ENCODE measurements at regions not wholly inside any gene's neighbourhood (a gene's known extent, or its start where the extent isn't known, plus 50 kb on each side); places are given as distances from the start of the nearest gene placed in this dataset.

DNA sequence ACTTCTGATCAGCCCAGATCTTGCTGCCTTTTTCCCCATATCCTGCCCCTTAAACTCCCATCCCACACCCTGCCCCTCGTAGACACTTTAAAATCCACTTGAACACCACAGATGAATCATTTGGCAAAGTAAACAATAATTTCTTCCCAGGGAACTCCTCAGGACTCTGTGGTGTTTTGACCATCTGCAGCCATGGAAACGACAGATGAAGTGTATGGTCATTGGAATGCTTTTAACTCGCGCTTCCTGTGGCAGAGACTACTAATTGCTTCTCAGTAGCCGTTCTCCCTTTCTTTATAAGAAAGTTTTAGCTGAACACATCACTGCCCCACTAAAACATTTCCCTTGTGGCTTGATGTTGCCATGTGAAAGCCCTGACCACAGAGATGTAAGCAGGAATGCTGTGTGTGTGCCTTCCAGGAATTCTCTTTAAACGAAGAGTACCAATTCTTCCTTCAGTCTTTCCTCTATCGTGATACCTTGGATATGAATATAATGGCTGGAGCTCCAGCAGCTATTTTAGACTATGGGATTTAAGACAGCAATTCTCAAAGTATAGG is 92.7 kb upstream of the PARD3B start:
- 5% methylated on average over 7 of the region's 7 CpGs for WGBS (ENCODE audit: missing lambda C conversion rate)
- FAIRE-seq: no peak
- Histone ChIP-seq H3K4me3 (no peak overlapping the region), H3K27ac (peak overlapping the region; percentile 39 to 59; a peak in 5 of 6 replicates), H3K4me2 (peak overlapping the region; percentile 83), H3K9me3 (no peaks in the 10 kb centered on the region), H3K4me1 (peaks cover 27% of the 10 kb centered on the region)
- POLR2A ChIA-PET: no interaction called here
- peak; percentile 58 to 87 for DNase-seq (ENCODE audit: low read depth in 1 of 2, low spot score in 1 of 2)
- CTCF ChIA-PET: no interaction called here
- TF ChIP-seq FOSL2 (IDR thresholded peaks at IDR 0.05) (no peak; the same call in 1 of the 2 replicates), FOSL2 (CRISPR knock-in tag; IDR thresholded peaks at IDR 0.05) (peak; percentile 79), HOXB13 (CRISPR knock-in tag; IDR thresholded peaks at IDR 0.05; ENCODE audit: low read depth) (no peak)
- peak; percentile 95 to 97 for ATAC-seq

- peak; percentile 6 to 51 for DNase-seq (ENCODE audit: low read depth in 1 of 2, low spot score in 1 of 2)
- CTCF ChIA-PET: no interaction called here
- Histone ChIP-seq H3K4me1 (peaks cover 27% of the 10 kb centered on the region), H3K27ac (peak overlapping the region in 1 of 2 experiments; percentile 34; a peak in 3 of 6 replicates), H3K4me2 (peak overlapping the region; percentile 39), H3K9me3 (no peaks in the 10 kb centered on the region), H3K4me3 (no peak overlapping the region)
- WGBS (ENCODE audit: missing lambda C conversion rate): 33% methylated on average over 7 of the region's 7 CpGs
- peak; percentile 19 to 40; a peak in 3 of 6 replicates for ATAC-seq
- POLR2A ChIA-PET: no interaction called here
- FAIRE-seq: no peak
- TF ChIP-seq NPAS2 (CRISPR knock-in tag; IDR thresholded peaks at IDR 0.05; ENCODE audit: borderline replicate concordance): no peak
- no peak for TF ChIP-seq MYC (IDR thresholded peaks at IDR 0.05; ENCODE audit: borderline replicate concordance, low read length)
- no peak for TF ChIP-seq KDM1A (IDR thresholded peaks at IDR 0.05; ENCODE audit: low read depth)
- no peak for TF ChIP-seq FOSL2 (IDR thresholded peaks at IDR 0.05)
- no peak for TF ChIP-seq FOSL2 (CRISPR knock-in tag; IDR thresholded peaks at IDR 0.05)
- TF ChIP-seq CEBPB (IDR thresholded peaks at IDR 0.05): no peak
- no peak for TF ChIP-seq TFCP2L1 (CRISPR knock-in tag; IDR thresholded peaks at IDR 0.05)
- TF ChIP-seq USF2 (IDR thresholded peaks at IDR 0.05): no peak
- no peak for TF ChIP-seq EP300 (IDR thresholded peaks at IDR 0.05)
- TF ChIP-seq NR3C1 (IDR thresholded peaks at IDR 0.05): no peak
- no peak for TF ChIP-seq ESRRA (IDR thresholded peaks at IDR 0.05; ENCODE audit: borderline replicate concordance, low read length)
- TF ChIP-seq NFE2L2 (conservative IDR thresholded peaks at IDR 0.05; ENCODE audit: low read length): no peak
- no peak for TF ChIP-seq EHMT2 (IDR thresholded peaks at IDR 0.05; ENCODE audit: low read depth)
- no peak for TF ChIP-seq RFX5 (IDR thresholded peaks at IDR 0.05)
- TF ChIP-seq MAZ (IDR thresholded peaks at IDR 0.05; ENCODE audit: borderline replicate concordance, low read depth, low read length): no peak
- TF ChIP-seq, protein P1, sequence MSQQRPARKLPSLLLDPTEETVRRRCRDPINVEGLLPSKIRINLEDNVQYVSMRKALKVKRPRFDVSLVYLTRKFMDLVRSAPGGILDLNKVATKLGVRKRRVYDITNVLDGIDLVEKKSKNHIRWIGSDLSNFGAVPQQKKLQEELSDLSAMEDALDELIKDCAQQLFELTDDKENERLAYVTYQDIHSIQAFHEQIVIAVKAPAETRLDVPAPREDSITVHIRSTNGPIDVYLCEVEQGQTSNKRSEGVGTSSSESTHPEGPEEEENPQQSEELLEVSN (IDR thresholded peaks at IDR 0.05; ENCODE audit: borderline replicate concordance, low read depth): no peak
- TF ChIP-seq JUN (IDR thresholded peaks at IDR 0.05): no peak
- TF ChIP-seq POLR2A (IDR thresholded peaks at IDR 0.05; ENCODE audit: low read length): no peak
These were observed 91.5 kb upstream of the PARD3B start for GRCh38 chr2:204453730-204454167.

DNA sequence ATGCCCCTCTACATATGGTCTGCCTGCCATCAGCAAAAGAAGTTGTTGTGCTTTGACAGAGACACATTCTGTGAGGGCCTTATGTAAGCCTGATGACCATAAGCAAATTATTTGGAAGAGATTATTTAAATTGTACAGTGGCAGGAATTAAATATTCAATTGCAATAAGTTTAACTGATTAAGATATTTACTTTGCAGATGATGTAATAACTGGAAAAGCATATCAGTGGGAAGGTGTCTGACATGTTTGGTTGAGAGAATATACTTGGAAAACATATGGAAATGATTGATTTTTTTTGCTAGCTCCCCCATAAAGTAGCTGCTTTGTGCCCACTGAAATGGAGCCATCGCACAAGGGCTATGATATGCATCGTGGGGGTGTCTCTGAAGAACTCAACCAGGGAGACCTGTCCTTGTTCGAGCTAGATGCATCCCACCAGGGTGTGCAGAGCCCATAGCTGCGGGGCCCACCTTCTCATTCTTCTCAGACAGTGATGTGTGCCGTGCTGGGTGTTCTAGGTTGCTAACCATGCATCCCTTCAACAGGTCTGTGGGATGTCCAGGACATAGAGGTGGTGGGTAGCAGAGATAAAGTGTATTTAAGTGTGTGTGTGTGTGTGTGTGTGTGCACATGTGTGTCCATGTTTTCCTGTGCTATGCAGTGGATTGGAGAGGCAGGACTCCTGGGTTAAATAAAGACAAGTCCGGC is 90.4 kb upstream of the PARD3B start:
- 66% methylated on average over 6 of the region's 6 CpGs for WGBS (ENCODE audit: missing lambda C conversion rate)
- peaks cover 27% of the 10 kb centered on the region for H3K4me1 ChIP-seq
- TF ChIP-seq, protein P2, sequence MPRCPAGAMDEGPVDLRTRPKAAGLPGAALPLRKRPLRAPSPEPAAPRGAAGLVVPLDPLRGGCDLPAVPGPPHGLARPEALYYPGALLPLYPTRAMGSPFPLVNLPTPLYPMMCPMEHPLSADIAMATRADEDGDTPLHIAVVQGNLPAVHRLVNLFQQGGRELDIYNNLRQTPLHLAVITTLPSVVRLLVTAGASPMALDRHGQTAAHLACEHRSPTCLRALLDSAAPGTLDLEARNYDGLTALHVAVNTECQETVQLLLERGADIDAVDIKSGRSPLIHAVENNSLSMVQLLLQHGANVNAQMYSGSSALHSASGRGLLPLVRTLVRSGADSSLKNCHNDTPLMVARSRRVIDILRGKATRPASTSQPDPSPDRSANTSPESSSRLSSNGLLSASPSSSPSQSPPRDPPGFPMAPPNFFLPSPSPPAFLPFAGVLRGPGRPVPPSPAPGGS (IDR thresholded peaks at IDR 0.05): no peak
- TF ChIP-seq USF2 (IDR thresholded peaks at IDR 0.05): no peak
- ATAC-seq: no peak
- no peak for FAIRE-seq
- H3K4me3 ChIP-seq: no peak overlapping the region
- H3K9me3 ChIP-seq: no peaks in the 10 kb centered on the region
- POLR2A ChIA-PET: no interaction called here
- CTCF ChIA-PET: no interaction called here
- H3K4me2 ChIP-seq: no peak overlapping the region
- DNase-seq (ENCODE audit: low read depth in 1 of 2, low spot score in 1 of 2): no peak
- no peak overlapping the region for H3K27ac ChIP-seq
